IMR-90 (cell line): ENCODE measurements at regions not wholly inside any gene's neighbourhood (a gene's known extent, or its start where the extent isn't known, plus 50 kb on each side); places are given as distances from the start of the nearest gene placed in this dataset.
"Not testable (repeated sequence)": the region's sequence is repeated elsewhere in the genome, so short reads cannot be mapped to it uniquely, and the experiment has no call there.

Experiments
- ATAC-seq: fragments of 200-7000 bp; cut with Tn5 transposase; 2 replicates; pipeline ENCODE4 v1.9.1; 2020; ENCODE audit warnings: low read depth, mild to moderate bottlenecking, moderate library complexity
- BruUV-seq: library from RNA; stranded (reverse); fragments of 400-500 nt; replicated peaks from 2 replicates; lab custom pipeline; 2021; lab: Mats Ljungman, UMichigan
- CTCF ChIA-PET: fragments of 300-600 bp; formaldehyde crosslinking; extraction: SDS; loops from one replicate; lab custom pipeline; 2021; ENCODE audit warnings: antibody characterized with exemption; lab: Yijun Ruan, JAX
- POLR2A ChIA-PET: fragments of 300-600 bp; sonication (Branson Sonifier 250); formaldehyde crosslinking; loops from one replicate; lab custom pipeline; 2022; ENCODE audit warnings: antibody characterized with exemption; ENCODE audit not compliant: unreplicated experiment; lab: Charles Lee
- DNase-seq: peaks from one replicate; pipeline ENCODE4 v3.0.0; 2013
- H2AFZ ChIP-seq: replicated peaks from 2 replicates; pipeline ENCODE3; 2013; ENCODE audit warnings: low read length, mild to moderate bottlenecking; ENCODE audit not compliant: poor library complexity
- H2AK5ac ChIP-seq: 2 replicates; pipeline ENCODE4 v1.6.1; 2013; ENCODE audit warnings: low read depth, low read length, inconsistent platforms
- H2AK9ac ChIP-seq: replicated peaks from 2 replicates; pipeline ENCODE3; 2013; ENCODE audit warnings: mild to moderate bottlenecking, low read depth, low read length, moderate library complexity; ENCODE audit not compliant: poor library complexity
- H2BK120ac ChIP-seq: 2 replicates; pipeline ENCODE4 v1.6.1; 2013; ENCODE audit warnings: low read depth, low read length, inconsistent platforms
- H2BK15ac ChIP-seq: 3 replicates; pipeline ENCODE4 v1.6.1; 2013; ENCODE audit warnings: low read depth, low read length, inconsistent platforms
- H2BK20ac ChIP-seq: 2 replicates; pipeline ENCODE4 v1.6.1; 2013; ENCODE audit warnings: low read depth, mild to moderate bottlenecking, inconsistent platforms, low read length, moderate library complexity
- H2BK5ac ChIP-seq: 2 replicates; pipeline ENCODE4 v1.6.1; 2013; ENCODE audit warnings: mild to moderate bottlenecking, low read depth, low read length, inconsistent platforms; ENCODE audit not compliant: poor library complexity, severe bottlenecking
- H3K14ac ChIP-seq: replicated peaks from 2 replicates; pipeline ENCODE4 v1.6.1; 2013; ENCODE audit warnings: low read depth, low read length, inconsistent platforms
- H3K18ac ChIP-seq: 2 replicates; pipeline ENCODE4 v1.6.1; 2013; ENCODE audit warnings: low read depth, low read length, control low read depth
- H3K23ac ChIP-seq: 2 replicates; pipeline ENCODE4 v1.6.1; 2013; ENCODE audit warnings: low read depth, low read length, inconsistent platforms
- H3K27ac ChIP-seq: 2 replicates; pipeline ENCODE4 v1.5.1; 2013; ENCODE audit warnings: mild to moderate bottlenecking, control low read depth, low read length; ENCODE audit not compliant: insufficient read depth
- H3K27me3 ChIP-seq: 2 replicates; pipeline ENCODE4 v1.6.1; 2013; ENCODE audit warnings: low read length; ENCODE audit not compliant: control insufficient read depth, insufficient read depth
- H3K36me3 ChIP-seq: 2 replicates; pipeline ENCODE4 v1.6.1; 2013; ENCODE audit warnings: low read length, mixed read lengths; ENCODE audit not compliant: control insufficient read depth, insufficient read depth
- H3K4ac ChIP-seq: 2 replicates; pipeline ENCODE4 v1.6.1; 2013; ENCODE audit warnings: low read depth, low read length, inconsistent platforms
- H3K4me1 ChIP-seq: 2 replicates; pipeline ENCODE4 v1.6.1; 2013; ENCODE audit warnings: low read length, mixed read lengths; ENCODE audit not compliant: control insufficient read depth, insufficient read depth
- H3K4me2 ChIP-seq: 2 replicates; pipeline ENCODE4 v1.6.1; 2013; ENCODE audit warnings: low read depth, mild to moderate bottlenecking, control low read depth, low read length, moderate library complexity
- H3K4me3 ChIP-seq: 2 replicates; pipeline ENCODE4 v1.5.1; 2013; ENCODE audit warnings: low read depth, mild to moderate bottlenecking, control low read depth, low read length, moderate library complexity; ENCODE audit not compliant: insufficient read depth
- H3K56ac ChIP-seq: 2 replicates; pipeline ENCODE4 v1.6.1; 2013; ENCODE audit warnings: low read length, inconsistent platforms; ENCODE audit not compliant: insufficient read depth; ENCODE audit errors: extremely low read depth
- H3K79me1 ChIP-seq, 2 experiments: 2 replicates each; pipeline ENCODE4 v1.6.1; 2013; ENCODE audit warnings: low read length in 2 of 2, inconsistent platforms in 1 of 2, low read depth in 1 of 2
- H3K9ac ChIP-seq: 2 replicates; pipeline ENCODE4 v1.6.1; 2013; ENCODE audit warnings: low read depth, low read length, control low read depth
- H3K9me1 ChIP-seq: 2 replicates; pipeline ENCODE4 v1.6.1; 2013; ENCODE audit warnings: low read length, inconsistent platforms; ENCODE audit not compliant: insufficient read depth
- H3K9me3 ChIP-seq: 2 replicates; pipeline ENCODE4 v1.6.1; 2013; ENCODE audit warnings: low read length; ENCODE audit not compliant: control insufficient read depth, insufficient read depth
- H4K20me1 ChIP-seq: 2 replicates; pipeline ENCODE4 v1.6.1; 2013; ENCODE audit warnings: low read length, inconsistent platforms; ENCODE audit not compliant: insufficient read depth
- H4K5ac ChIP-seq: 2 replicates; pipeline ENCODE4 v1.6.1; 2013; ENCODE audit warnings: mild to moderate bottlenecking, low read depth, low read length, control low read depth
- H4K8ac ChIP-seq, 2 experiments: 2 replicates each; pipeline ENCODE4 v1.6.1; 2013; ENCODE audit warnings: low read depth in 2 of 2, low read length in 2 of 2, control low read depth in 1 of 2, inconsistent platforms in 1 of 2
- H4K91ac ChIP-seq: 2 replicates; pipeline ENCODE4 v1.6.1; 2013; ENCODE audit warnings: low read depth, low read length, inconsistent platforms; ENCODE audit not compliant: insufficient read depth
- WGBS, 2 experiments: methylation state at CpG; one replicate each; pipeline versions ENCODE4 v1.1.5 to v1.1.7; 2013; ENCODE audit warnings: missing lambda C conversion rate in 2 of 2; ENCODE audit not compliant: insufficient read length in 1 of 2; ENCODE audit errors: extremely low coverage in 2 of 2; 5-methylcytosine and 5-hydroxymethylcytosine counted together
- dilution Hi-C: fragments of 300-500 bp; cut with HindIII; formaldehyde crosslinking; loops from one replicate; pipeline ENCODE4 v1.14.3; 2018; ENCODE audit warnings: low sequenced_read_pairs; ENCODE audit not compliant: unreplicated experiment
- in situ Hi-C: fragments of 300-500 bp; cut with MboI; formaldehyde crosslinking; loops from 3 replicates; pipeline ENCODE4 v1.14.3; 2019; ENCODE audit warnings: low sequenced_read_pairs, inconsistent platforms, mixed read lengths
- intact Hi-C: fragments of 100-400 bp; cut with micrococcal nuclease; formaldehyde crosslinking; loops from 2 replicates; pipeline ENCODE4 v1.10.0; 2022

DNA sequence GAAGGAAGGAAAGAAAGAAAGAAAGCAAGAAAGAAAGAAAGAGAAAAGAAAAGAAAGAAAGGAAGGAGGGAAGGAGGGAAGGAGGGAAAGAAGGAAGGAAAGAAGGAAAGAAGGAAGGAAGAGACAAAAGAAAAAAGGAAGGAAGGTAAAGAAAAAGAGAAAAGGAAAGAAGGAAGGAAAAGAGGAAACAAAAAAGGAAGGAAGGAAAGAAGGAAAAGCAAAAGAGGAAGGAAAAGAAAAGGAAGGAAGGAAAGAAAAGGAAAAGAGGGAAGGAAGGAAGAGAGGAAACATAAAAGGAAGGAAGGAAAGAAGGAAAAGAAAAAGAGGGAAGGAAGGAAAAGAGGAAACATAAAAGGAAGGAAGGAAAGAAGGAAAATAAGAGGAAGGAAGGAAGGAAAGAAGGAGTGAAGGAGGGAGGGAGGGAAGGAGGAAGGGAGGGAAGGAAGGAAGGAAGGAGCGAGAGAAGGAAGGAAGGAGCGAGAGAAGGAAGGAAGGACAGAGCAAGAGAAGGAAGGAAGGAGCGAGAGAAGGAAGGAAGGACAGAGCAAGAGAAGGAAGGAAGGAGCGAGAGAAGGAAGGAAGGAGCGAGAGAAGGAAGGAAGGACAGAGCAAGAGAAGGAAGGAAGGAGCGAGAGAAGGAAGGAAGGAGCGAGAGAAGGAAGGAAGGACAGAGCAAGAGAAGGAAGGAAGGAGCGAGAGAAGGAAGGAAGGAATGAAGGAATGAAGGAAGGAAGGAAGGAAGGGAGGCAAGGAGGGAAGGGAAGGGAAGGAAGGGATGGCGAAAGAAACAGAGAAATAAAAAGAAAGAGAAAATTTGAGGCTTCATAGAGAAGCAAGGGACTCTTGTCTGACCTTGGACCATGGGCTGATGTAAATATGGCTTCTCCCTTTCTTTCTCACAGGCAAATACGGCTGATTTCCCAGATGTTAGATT lies 266.3 kb downstream of the ASMT start:
- H2BK15ac ChIP-seq, H4K8ac ChIP-seq, H3K36me3 ChIP-seq, H3K4me3 ChIP-seq, H2BK120ac ChIP-seq, H4K5ac ChIP-seq, H2AK9ac ChIP-seq, H4K20me1 ChIP-seq, H3K79me1 ChIP-seq, H3K23ac ChIP-seq, H3K9ac ChIP-seq, CTCF ChIA-PET, H4K91ac ChIP-seq, H3K4me2 ChIP-seq, H3K18ac ChIP-seq, in situ Hi-C loops, H2AFZ ChIP-seq, H2AK5ac ChIP-seq, H3K14ac ChIP-seq, H3K27me3 ChIP-seq, H3K4ac ChIP-seq, H3K56ac ChIP-seq, H2BK20ac ChIP-seq, H3K27ac ChIP-seq, H3K4me1 ChIP-seq, H2BK5ac ChIP-seq, H3K9me1 ChIP-seq, BruUV-seq, POLR2A ChIA-PET, DNase-seq, intact Hi-C loops, ATAC-seq, dilution Hi-C loops: not testable (repeated sequence)
- peaks cover 15% of the 10 kb centered on the region for H3K9me3 ChIP-seq
- 68% methylated on average over 3 of the region's 10 CpGs; no CpG with 5 or more reads in 1 of the 2 experiments for WGBS, 2 experiments
